HepG2 (cell line): ENCODE measurements at regions not wholly inside any gene's neighbourhood (a gene's known extent, or its start where the extent isn't known, plus 50 kb on each side); places are given as distances from the start of the nearest gene placed in this dataset.

Source experiments
- BHLHE40 ChIP-seq: IDR thresholded peaks from 2 replicates; pipeline ENCODE4 v1.6.1; 2011; ENCODE audit warnings: low read length, improper control_type of control experiment
- EEA1 ChIP-seq: sonication (generic); formaldehyde crosslinking; IDR thresholded peaks from 2 replicates; pipeline ENCODE4 v1.5.1; 2020; ENCODE audit warnings: mild to moderate bottlenecking, missing genetic modification reagents, borderline replicate concordance
- ELF4 ChIP-seq: sonication (generic); formaldehyde crosslinking; IDR thresholded peaks from 2 replicates; pipeline ENCODE4 v1.5.0; 2020; ENCODE audit warnings: missing genetic modification reagents, mild to moderate bottlenecking, moderate library complexity, borderline replicate concordance
- EP300 ChIP-seq, 3 experiments: sonication (generic) in 1 of 3; formaldehyde crosslinking in 1 of 3; IDR thresholded peaks; 2 replicates each; pipeline versions ENCODE4 v1.5.1 to v1.6.1; 2011 to 2020; ENCODE audit warnings: low read depth in 2 of 3, low read length in 2 of 3, borderline replicate concordance in 1 of 3, improper control_type of control experiment in 1 of 3, mild to moderate bottlenecking in 1 of 3, missing genetic modification reagents in 1 of 3, moderate library complexity in 1 of 3
- MAFK ChIP-seq, 2 experiments: IDR thresholded peaks in 1 of 2; conservative IDR thresholded peaks in 1 of 2; 2 replicates each; pipeline ENCODE4 v1.6.1; 2011; ENCODE audit warnings: improper control_type of control experiment in 2 of 2, low read length in 2 of 2
- PHF8 ChIP-seq: sonication (generic); formaldehyde crosslinking; IDR thresholded peaks from 2 replicates; pipeline ENCODE4 v1.5.0; 2020; ENCODE audit warnings: missing genetic modification reagents
- TAF1 ChIP-seq: sonication (generic); formaldehyde crosslinking; IDR thresholded peaks from 2 replicates; pipeline ENCODE4 v1.4.0; 2020; ENCODE audit warnings: missing genetic modification reagents
- TARDBP ChIP-seq: sonication (generic); formaldehyde crosslinking; IDR thresholded peaks from 2 replicates; pipeline ENCODE4 v1.8.0; 2022; ENCODE audit warnings: mild to moderate bottlenecking, missing genetic modification reagents
- ZFP36 ChIP-seq: fragments of 150-350 bp; IDR thresholded peaks from 2 replicates; pipeline ENCODE4 v1.6.1; 2018; ENCODE audit warnings: borderline replicate concordance, low read length, low read depth; ENCODE audit not compliant: partially characterized antibody
- TF ChIP-seq, protein P1 (sequence below): sonication (generic); formaldehyde crosslinking; conservative IDR thresholded peaks from 2 replicates; pipeline ENCODE4 v1.8.0; 2022; ENCODE audit warnings: missing genetic modification reagents
- TF ChIP-seq, protein P2 (sequence below): sonication (generic); formaldehyde crosslinking; IDR thresholded peaks from 2 replicates; pipeline ENCODE4 v1.8.1; 2023; ENCODE audit warnings: mild to moderate bottlenecking, missing genetic modification reagents

- TF ChIP-seq BHLHE40 (no peak), PHF8 (no peak), TAF1 (no peak), MAFK (conservative IDR thresholded peaks at IDR 0.05 in 1 of 2, IDR thresholded peaks at IDR 0.05 in 1 of 2; ENCODE audit: low read length in 2 of 2) (no peak), ZFP36 (no peak), ELF4 (CRISPR knock-in tag) (no peak), EP300 (IDR thresholded peaks at IDR 0.05; ENCODE audit: low read depth in 2 of 2, low read length in 2 of 2) (no peak), EP300 (CRISPR knock-in tag; IDR thresholded peaks at IDR 0.05; ENCODE audit: borderline replicate concordance) (no peak), EEA1 (CRISPR knock-in tag) (no peak), TARDBP (CRISPR knock-in tag) (no peak)
- TF ChIP-seq, protein P1, sequence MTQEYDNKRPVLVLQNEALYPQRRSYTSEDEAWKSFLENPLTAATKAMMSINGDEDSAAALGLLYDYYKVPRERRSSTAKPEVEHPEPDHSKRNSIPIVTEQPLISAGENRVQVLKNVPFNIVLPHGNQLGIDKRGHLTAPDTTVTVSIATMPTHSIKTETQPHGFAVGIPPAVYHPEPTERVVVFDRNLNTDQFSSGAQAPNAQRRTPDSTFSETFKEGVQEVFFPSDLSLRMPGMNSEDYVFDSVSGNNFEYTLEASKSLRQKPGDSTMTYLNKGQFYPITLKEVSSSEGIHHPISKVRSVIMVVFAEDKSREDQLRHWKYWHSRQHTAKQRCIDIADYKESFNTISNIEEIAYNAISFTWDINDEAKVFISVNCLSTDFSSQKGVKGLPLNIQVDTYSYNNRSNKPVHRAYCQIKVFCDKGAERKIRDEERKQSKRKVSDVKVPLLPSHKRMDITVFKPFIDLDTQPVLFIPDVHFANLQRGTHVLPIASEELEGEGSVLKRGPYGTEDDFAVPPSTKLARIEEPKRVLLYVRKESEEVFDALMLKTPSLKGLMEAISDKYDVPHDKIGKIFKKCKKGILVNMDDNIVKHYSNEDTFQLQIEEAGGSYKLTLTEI (CRISPR knock-in tag) = no peak
- TF ChIP-seq, protein P2, sequence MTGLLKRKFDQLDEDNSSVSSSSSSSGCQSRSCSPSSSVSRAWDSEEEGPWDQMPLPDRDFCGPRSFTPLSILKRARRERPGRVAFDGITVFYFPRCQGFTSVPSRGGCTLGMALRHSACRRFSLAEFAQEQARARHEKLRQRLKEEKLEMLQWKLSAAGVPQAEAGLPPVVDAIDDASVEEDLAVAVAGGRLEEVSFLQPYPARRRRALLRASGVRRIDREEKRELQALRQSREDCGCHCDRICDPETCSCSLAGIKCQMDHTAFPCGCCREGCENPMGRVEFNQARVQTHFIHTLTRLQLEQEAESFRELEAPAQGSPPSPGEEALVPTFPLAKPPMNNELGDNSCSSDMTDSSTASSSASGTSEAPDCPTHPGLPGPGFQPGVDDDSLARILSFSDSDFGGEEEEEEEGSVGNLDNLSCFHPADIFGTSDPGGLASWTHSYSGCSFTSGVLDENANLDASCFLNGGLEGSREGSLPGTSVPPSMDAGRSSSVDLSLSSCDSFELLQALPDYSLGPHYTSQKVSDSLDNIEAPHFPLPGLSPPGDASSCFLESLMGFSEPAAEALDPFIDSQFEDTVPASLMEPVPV = no peak
Observed at GRCh38 chr13:28587174-28587540, 71.8 kb upstream of the POMP start.
